ENCODE measurements at regions not wholly inside any gene's neighbourhood (a gene's known extent, or its start where the extent isn't known, plus 50 kb on each side); places are given as distances from the start of the nearest gene placed in this dataset.
"Not testable (repeated sequence)": the region's sequence is repeated elsewhere in the genome, so short reads cannot be mapped to it uniquely, and the experiment has no call there.

DNA sequence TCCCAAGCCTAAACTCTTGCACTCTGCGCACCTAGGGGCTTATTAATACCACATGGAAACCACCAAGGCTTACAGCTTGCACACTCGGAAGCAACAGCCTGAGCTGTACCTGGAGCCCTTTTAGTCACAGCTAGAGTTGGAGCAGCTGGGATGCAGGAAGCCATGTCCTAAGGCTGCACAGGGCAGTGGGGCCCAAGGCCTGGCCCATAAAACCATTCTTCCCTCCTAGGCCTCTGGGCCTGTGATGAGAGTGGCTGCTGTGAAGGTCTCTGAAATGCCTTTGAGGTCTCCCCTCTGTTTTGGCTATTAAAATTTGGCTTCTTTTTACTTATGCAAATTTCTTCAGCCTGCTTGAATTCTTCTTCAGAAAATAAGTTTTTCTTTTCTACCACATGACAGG is 383.9 kb upstream of the UBE2E2 start:
- H3K27me3 ChIP-seq, result no peaks in the 10 kb centered on the region
- H3K4me1 ChIP-seq, result no peaks in the 10 kb centered on the region
- H3K4me3 ChIP-seq, result no peak overlapping the region
- no peak for TF ChIP-seq POLR2A (IDR thresholded peaks at IDR 0.05)
- TF ChIP-seq, protein P1, sequence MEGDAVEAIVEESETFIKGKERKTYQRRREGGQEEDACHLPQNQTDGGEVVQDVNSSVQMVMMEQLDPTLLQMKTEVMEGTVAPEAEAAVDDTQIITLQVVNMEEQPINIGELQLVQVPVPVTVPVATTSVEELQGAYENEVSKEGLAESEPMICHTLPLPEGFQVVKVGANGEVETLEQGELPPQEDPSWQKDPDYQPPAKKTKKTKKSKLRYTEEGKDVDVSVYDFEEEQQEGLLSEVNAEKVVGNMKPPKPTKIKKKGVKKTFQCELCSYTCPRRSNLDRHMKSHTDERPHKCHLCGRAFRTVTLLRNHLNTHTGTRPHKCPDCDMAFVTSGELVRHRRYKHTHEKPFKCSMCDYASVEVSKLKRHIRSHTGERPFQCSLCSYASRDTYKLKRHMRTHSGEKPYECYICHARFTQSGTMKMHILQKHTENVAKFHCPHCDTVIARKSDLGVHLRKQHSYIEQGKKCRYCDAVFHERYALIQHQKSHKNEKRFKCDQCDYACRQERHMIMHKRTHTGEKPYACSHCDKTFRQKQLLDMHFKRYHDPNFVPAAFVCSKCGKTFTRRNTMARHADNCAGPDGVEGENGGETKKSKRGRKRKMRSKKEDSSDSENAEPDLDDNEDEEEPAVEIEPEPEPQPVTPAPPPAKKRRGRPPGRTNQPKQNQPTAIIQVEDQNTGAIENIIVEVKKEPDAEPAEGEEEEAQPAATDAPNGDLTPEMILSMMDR (IDR thresholded peaks at IDR 0.05), result no peak
- H3K36me3 ChIP-seq (replicated peaks in 1 of 2; ENCODE audit: insufficient read depth in 1 of 2, low read depth in 2 of 2), result no peaks in the 10 kb centered on the region
- no peak for ATAC-seq
- H3K9me3 ChIP-seq, result no peaks in the 10 kb centered on the region
- intact Hi-C loops (cut with DNase I), result no loop called here
- H3K27ac ChIP-seq, result no peak overlapping the region
- no peak for DNase-seq
- WGBS, 2 donors, result 73 to 92% methylated on average over 2 of the region's 2 CpGs

DNA sequence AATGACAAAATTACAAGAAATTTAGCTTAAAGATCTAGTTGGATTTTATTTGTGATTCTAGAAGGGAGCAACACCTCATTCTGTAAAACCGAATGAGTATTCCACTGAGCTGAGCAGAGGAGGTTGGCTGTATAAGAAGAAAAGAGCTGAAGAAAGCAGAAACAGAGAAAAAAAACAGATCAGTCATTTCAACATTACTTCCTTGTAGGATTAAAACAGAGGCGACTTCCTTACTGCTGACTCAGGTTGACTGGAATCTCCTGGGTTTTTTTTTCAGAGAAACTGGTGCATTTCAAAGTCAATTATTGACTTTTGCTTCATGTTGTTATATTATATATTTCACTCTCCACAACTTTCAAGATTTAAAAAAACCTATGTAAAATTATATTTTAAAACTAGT is 368.1 kb upstream of the UBE2E2 start:
- DNase-seq, result no peak
- no peak overlapping the region for H3K4me3 ChIP-seq
- no peaks in the 10 kb centered on the region for H3K9me3 ChIP-seq
- 8 to 10% methylated on average over 2 of the region's 2 CpGs for WGBS, 2 donors
- no peaks in the 10 kb centered on the region for H3K36me3 ChIP-seq (replicated peaks in 1 of 2; ENCODE audit: insufficient read depth in 1 of 2, low read depth in 2 of 2)
- no peak for TF ChIP-seq POLR2A (IDR thresholded peaks at IDR 0.05)
- TF ChIP-seq, protein P1 (IDR thresholded peaks at IDR 0.05), result no peak
- ATAC-seq, result peak; percentile 45
- intact Hi-C loops (cut with DNase I), result no loop called here
- no peak overlapping the region for H3K27ac ChIP-seq
- no peaks in the 10 kb centered on the region for H3K27me3 ChIP-seq
- H3K4me1 ChIP-seq, result peaks cover 6% of the 10 kb centered on the region

DNA sequence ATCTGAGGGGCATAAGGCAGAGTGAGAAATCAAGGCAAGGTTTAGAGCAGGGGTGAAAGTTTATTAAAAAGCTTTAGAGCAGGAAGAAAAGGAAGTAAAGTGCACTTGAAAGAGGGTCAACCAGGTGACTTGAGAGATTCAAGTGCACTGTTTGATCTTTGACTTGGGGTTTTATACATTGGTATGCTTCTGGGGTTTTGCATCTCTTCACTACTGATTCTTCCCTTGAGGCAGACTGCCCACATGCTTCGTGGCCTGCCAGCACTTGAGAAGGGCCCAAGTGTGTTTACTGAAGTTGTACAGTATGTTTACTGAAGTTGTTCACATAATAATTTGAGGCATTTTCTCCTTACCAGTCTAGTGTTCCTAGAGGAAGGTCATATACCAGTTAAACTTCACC is 367.0 kb upstream of the UBE2E2 start:
- Histone ChIP-seq H3K4me3 (no peak overlapping the region), H3K4me1 (peaks cover 6% of the 10 kb centered on the region), H3K36me3 (replicated peaks in 1 of 2; ENCODE audit: insufficient read depth in 1 of 2, low read depth in 2 of 2) (no peaks in the 10 kb centered on the region), H3K27ac (no peak overlapping the region), H3K27me3 (no peaks in the 10 kb centered on the region), H3K9me3 (no peaks in the 10 kb centered on the region)
- TF ChIP-seq POLR2A (IDR thresholded peaks at IDR 0.05), result no peak
- TF ChIP-seq, protein P1 (IDR thresholded peaks at IDR 0.05), result no peak
- DNase-seq (no peak), ATAC-seq (no peak)
- intact Hi-C loops (cut with DNase I), result no loop called here
- WGBS, 2 donors, result 19 to 36% methylated on average over 1 of the region's 1 CpG

DNA sequence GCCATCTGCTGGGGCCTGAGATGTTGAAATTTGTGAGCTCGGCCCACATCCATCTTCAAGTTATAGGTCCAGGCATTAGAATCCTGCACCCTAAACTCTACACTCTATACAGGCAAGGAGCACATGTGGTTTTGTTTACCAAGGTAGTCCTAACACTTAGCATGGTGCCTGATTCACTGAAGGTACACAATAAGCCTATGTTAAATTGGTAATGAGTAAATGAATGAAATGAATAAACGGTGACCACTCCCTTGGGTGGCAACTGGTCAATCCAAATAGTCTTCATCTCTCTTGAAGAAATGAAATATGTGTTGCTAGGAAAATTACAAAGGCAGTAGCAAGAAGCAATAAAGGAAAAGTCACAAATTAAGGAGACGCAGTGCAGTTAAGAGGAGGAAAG is 359.3 kb upstream of the UBE2E2 start:
- Histone ChIP-seq H3K9me3 (no peaks in the 10 kb centered on the region), H3K27ac (no peak overlapping the region), H3K36me3 (replicated peaks in 1 of 2; ENCODE audit: insufficient read depth in 1 of 2, low read depth in 2 of 2) (no peaks in the 10 kb centered on the region), H3K27me3 (no peaks in the 10 kb centered on the region), H3K4me1 (no peaks in the 10 kb centered on the region), H3K4me3 (no peak overlapping the region)
- DNase-seq (no peak), ATAC-seq (no peak)
- intact Hi-C loops (cut with DNase I), result no loop called here
- TF ChIP-seq POLR2A (IDR thresholded peaks at IDR 0.05), result no peak
- TF ChIP-seq, protein P1 (IDR thresholded peaks at IDR 0.05), result no peak
- 54 to 67% methylated on average over 3 of the region's 3 CpGs for WGBS, 2 donors

DNA sequence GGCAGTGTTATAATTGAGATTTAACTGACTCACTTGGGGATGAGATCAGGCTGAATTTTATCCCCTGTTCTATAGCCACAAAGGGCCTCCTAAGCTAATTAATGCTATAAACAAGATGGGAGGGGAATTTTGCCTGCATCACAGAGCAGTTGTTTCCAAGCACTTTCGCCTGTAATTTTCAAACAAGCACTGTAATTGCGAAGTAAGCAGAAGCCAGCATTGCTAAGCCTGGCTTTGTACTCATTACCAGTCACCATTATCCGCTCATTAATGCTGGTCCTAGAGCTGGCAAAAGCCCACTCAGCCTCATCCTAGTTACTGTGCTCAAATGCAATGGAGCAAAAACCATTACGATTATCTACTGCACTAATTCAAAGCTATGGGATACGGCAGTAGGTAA is 356.6 kb upstream of the UBE2E2 start:
- intact Hi-C loops (cut with DNase I), result no loop called here
- no peaks in the 10 kb centered on the region for H3K36me3 ChIP-seq (replicated peaks in 1 of 2; ENCODE audit: insufficient read depth in 1 of 2, low read depth in 2 of 2)
- H3K4me1 ChIP-seq, result no peaks in the 10 kb centered on the region
- ATAC-seq (no peak), DNase-seq (no peak)
- no peak overlapping the region for H3K27ac ChIP-seq
- H3K9me3 ChIP-seq, result no peaks in the 10 kb centered on the region
- no peaks in the 10 kb centered on the region for H3K27me3 ChIP-seq
- WGBS, 2 donors, result 70 to 73% methylated on average over 5 of the region's 5 CpGs
- TF ChIP-seq, protein P1 (IDR thresholded peaks at IDR 0.05), result no peak
- no peak for TF ChIP-seq POLR2A (IDR thresholded peaks at IDR 0.05)
- H3K4me3 ChIP-seq, result no peak overlapping the region

DNA sequence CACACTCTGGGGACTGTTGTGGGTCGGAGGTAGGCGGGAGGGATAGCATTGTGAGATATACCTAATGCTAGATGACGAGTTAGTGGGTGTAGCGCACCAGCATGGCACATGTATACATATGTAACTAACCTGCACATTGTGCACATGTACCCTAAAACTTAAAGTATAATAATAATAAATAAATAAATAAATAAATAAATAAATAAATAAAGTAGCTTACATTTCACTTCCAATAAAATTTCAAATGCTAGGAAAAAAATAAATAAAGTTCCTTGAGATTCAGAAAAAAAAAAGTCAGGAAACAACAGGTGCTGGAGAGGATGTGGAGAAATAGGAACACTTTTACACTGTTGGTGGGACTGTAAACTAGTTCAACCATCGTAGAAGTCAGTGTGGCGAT is 353.5 kb upstream of the UBE2E2 start:
- intact Hi-C loops (cut with DNase I); H3K36me3 ChIP-seq (replicated peaks in 1 of 2; ENCODE audit: insufficient read depth in 1 of 2, low read depth in 2 of 2); DNase-seq; H3K9me3 ChIP-seq; H3K27ac ChIP-seq; H3K4me3 ChIP-seq; H3K4me1 ChIP-seq; H3K27me3 ChIP-seq; ATAC-seq: not testable (repeated sequence)
- WGBS, 2 donors, result 65 to 71% methylated on average over 6 of the region's 6 CpGs
